Natural killer cell (primary cell): ENCODE measurements at regions not wholly inside any gene's neighbourhood (a gene's known extent, or its start where the extent isn't known, plus 50 kb on each side); places are given as distances from the start of the nearest gene placed in this dataset.

Experiments used
- ATAC-seq, 3 donors: fragments of 150-1000 bp in 2 of 3; fragments of 200-7000 bp in 1 of 3; cut with Tn5 transposase; 1 replicate in 1 of 3; 2 replicates in 2 of 3; pipeline ENCODE4 v1.10.0; 2021; ENCODE audit warnings: mild to moderate bottlenecking in 2 of 3, moderate library complexity in 2 of 3
- DNase-seq, 2 donors: peaks; one replicate each; pipeline versions ENCODE4 v3.0.0 to v3.0.0-alpha.2; 2013 to 2021; ENCODE audit warnings: mixed read lengths in 1 of 2
- H3K27ac ChIP-seq: one replicate; pipeline ENCODE4 v1.5.1; 2013; ENCODE audit warnings: mild to moderate bottlenecking, low read length
- H3K27me3 ChIP-seq: one replicate; pipeline ENCODE4 v1.6.1; 2013; ENCODE audit warnings: low read length; ENCODE audit not compliant: control insufficient read depth, insufficient read depth
- H3K36me3 ChIP-seq: one replicate; pipeline ENCODE4 v1.6.1; 2013; ENCODE audit warnings: low read length; ENCODE audit not compliant: control insufficient read depth, insufficient read depth
- H3K4me1 ChIP-seq: one replicate; pipeline ENCODE4 v1.6.1; 2013; ENCODE audit warnings: low read length; ENCODE audit not compliant: control insufficient read depth, insufficient read depth
- H3K4me3 ChIP-seq: one replicate; pipeline ENCODE4 v1.5.1; 2013; ENCODE audit warnings: low read length
- H3K9me3 ChIP-seq: one replicate; pipeline ENCODE4 v1.6.1; 2013; ENCODE audit warnings: low read length; ENCODE audit not compliant: control insufficient read depth, insufficient read depth
- H3K27ac Mint-ChIP-seq, 2 donors: one replicate each; pipeline ENCODE4 v1.8.0; 2022; ENCODE audit warnings: mild to moderate bottlenecking in 2 of 2, mixed read lengths in 2 of 2, moderate library complexity in 1 of 2
- H3K27me3 Mint-ChIP-seq, 2 donors: one replicate each; pipeline ENCODE4 v1.8.0; 2022; ENCODE audit warnings: low read depth in 2 of 2, mixed read lengths in 2 of 2
- H3K36me3 Mint-ChIP-seq: one replicate; pipeline ENCODE4 v1.8.0; 2022; ENCODE audit warnings: mixed read lengths
- H3K4me1 Mint-ChIP-seq, 2 donors: one replicate each; pipeline ENCODE4 v1.8.0; 2022; ENCODE audit warnings: mixed read lengths in 2 of 2
- H3K4me3 Mint-ChIP-seq: one replicate; pipeline ENCODE4 v1.8.0; 2022; ENCODE audit warnings: mild to moderate bottlenecking, moderate library complexity, mixed read lengths
- H3K9me3 Mint-ChIP-seq, 2 donors: one replicate each; pipeline ENCODE4 v1.8.0; 2022; ENCODE audit warnings: mixed read lengths in 2 of 2
- CTCF ChIP-seq: fragments of 200-600 bp; IDR thresholded peaks from one replicate; pipeline ENCODE4 v1.8.0; 2022; ENCODE audit warnings: antibody characterized with exemption
- WGBS: methylation state at CpG from one replicate; pipeline ENCODE4 v1.1.7; 2013; ENCODE audit warnings: missing lambda C conversion rate; ENCODE audit not compliant: insufficient coverage; 5-methylcytosine and 5-hydroxymethylcytosine counted together
- intact Hi-C: fragments of 100-400 bp; cut with micrococcal nuclease; formaldehyde crosslinking; loops from one replicate; pipeline ENCODE4 v1.14.2; 2022

GRCh38 chr4:138450546-138451275 is 208.6 kb upstream of the SLC7A11 start:
- H3K27ac ChIP-seq, result no peak overlapping the region
- Mint-ChIP-seq H3K4me1 (no peaks in the 10 kb centered on the region), H3K36me3 (no peaks in the 10 kb centered on the region), H3K4me3 (no peak overlapping the region), H3K9me3 (peaks cover 6 to 11% of the 10 kb centered on the region in 2 donors), H3K27me3 (no peaks in the 10 kb centered on the region), H3K27ac (no peak overlapping the region)
- H3K4me3 ChIP-seq, result no peak overlapping the region
- intact Hi-C loops, result no loop called here
- H3K36me3 ChIP-seq, result no peaks in the 10 kb centered on the region
- H3K4me1 ChIP-seq, result no peaks in the 10 kb centered on the region
- no peaks in the 10 kb centered on the region for H3K27me3 ChIP-seq
- ATAC-seq (no peak), DNase-seq (no peak)
- 23% methylated on average over 2 of the region's 3 CpGs for WGBS
- TF ChIP-seq CTCF, result no peak
- H3K9me3 ChIP-seq, result no peaks in the 10 kb centered on the region

GRCh38 chr4:138449938-138450337 is 207.8 kb upstream of the SLC7A11 start:
- Histone ChIP-seq H3K9me3 (no peaks in the 10 kb centered on the region), H3K36me3 (no peaks in the 10 kb centered on the region), H3K4me1 (no peaks in the 10 kb centered on the region), H3K4me3 (no peak overlapping the region), H3K27me3 (no peaks in the 10 kb centered on the region), H3K27ac (no peak overlapping the region)
- H3K27me3 Mint-ChIP-seq, result no peaks in the 10 kb centered on the region
- WGBS, result 85% methylated on average over 3 of the region's 3 CpGs
- no peak overlapping the region for H3K4me3 Mint-ChIP-seq
- H3K9me3 Mint-ChIP-seq, result peaks cover 4 to 9% of the 10 kb centered on the region in 2 donors
- ATAC-seq (no peak), DNase-seq (no peak)
- H3K27ac Mint-ChIP-seq, result no peak overlapping the region
- intact Hi-C loops, result no loop called here
- no peaks in the 10 kb centered on the region for H3K36me3 Mint-ChIP-seq
- TF ChIP-seq CTCF, result no peak
- no peaks in the 10 kb centered on the region for H3K4me1 Mint-ChIP-seq

GRCh38 chr4:138448169-138448568 is 206.0 kb upstream of the SLC7A11 start:
- no CpG with 5 or more reads among the region's 1 CpG for WGBS

More at GRCh38 chr4:138448169-138448568, 206.0 kb upstream of the SLC7A11 start:
- Histone ChIP-seq H3K4me3 (no peak overlapping the region), H3K4me1 (no peaks in the 10 kb centered on the region), H3K36me3 (no peaks in the 10 kb centered on the region), H3K9me3 (no peaks in the 10 kb centered on the region), H3K27me3 (no peaks in the 10 kb centered on the region), H3K27ac (no peak overlapping the region)
- Mint-ChIP-seq H3K27ac (no peak overlapping the region), H3K4me3 (no peak overlapping the region), H3K36me3 (no peaks in the 10 kb centered on the region), H3K27me3 (no peaks in the 10 kb centered on the region), H3K9me3 (peaks cover 4 to 8% of the 10 kb centered on the region in 2 donors), H3K4me1 (no peaks in the 10 kb centered on the region)
- no peak for TF ChIP-seq CTCF
- ATAC-seq (no peak), DNase-seq (no peak)
- intact Hi-C loops, result no loop called here
